ENCODE measurements at regions not wholly inside any gene's neighbourhood (a gene's known extent, or its start where the extent isn't known, plus 50 kb on each side); places are given as distances from the start of the nearest gene placed in this dataset.
"Not testable (repeated sequence)": the region's sequence is repeated elsewhere in the genome, so short reads cannot be mapped to it uniquely, and the experiment has no call there.

- DNase-seq: no peak
Observed at GRCh38 chr5:86981898-86982297, 285.8 kb upstream of the RASA1 start.

DNA sequence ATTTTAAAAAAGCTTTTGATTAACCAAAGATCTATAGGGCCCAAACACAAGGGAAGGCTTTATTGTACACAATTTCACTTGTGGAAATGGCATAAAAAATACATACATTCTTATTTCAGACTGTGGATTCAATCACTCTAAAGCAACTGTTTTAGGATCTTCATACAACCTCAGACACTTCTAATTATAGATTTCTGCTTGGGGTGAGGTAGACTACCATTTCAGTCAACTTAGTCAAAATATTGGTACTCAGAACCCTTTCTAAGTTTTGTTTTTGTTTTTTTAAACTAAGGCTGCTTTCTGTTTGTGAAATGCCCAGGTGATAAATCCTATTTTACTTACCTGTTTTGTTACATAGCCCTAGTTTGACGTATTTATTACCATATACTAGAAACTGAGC, 284.5 kb upstream of the RASA1 start:
- no peak for DNase-seq

- no peak for DNase-seq
Observed at GRCh38 chr5:86986837-86987236, 280.8 kb upstream of the RASA1 start.

DNA sequence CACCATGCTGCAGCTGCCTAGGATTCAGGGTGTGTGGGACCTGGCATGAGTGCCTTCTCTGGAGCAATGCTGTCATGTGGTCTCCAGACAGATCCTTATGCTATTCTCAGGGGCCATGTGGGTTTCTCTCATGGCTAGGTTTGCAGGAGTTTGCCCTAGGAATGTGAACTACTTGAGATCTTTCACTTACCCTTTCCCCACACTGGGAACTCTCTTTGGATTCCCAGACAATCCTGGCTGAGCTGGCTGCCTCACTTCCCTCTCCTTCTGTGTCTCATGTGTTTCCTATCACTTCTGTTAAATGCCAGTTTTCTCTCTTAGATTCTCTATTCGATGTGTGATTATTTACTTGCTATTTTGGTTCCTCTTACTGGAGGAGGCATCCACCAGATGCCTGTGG, 270.2 kb upstream of the RASA1 start:
- DNase-seq: no peak

DNA sequence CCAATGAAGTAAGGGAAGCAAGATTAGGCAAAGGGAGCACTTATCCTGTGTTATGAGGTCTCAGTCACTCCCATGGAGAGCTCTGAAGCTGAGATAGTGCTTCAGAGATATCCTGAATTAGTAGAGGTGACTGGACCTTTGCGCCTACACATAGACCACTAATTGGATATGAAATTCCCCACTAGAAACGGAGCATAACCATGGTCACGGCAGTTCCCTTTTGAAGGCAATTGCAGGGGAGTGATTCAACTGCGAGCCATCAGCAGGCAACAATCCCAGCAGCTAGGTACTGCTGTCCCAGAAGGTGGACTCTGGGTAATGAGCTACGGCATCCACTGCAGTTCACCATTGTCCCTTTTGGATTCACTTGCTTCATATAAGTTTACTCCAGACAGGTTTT, 267.7 kb upstream of the RASA1 start:
- DNase-seq: no peak

DNA sequence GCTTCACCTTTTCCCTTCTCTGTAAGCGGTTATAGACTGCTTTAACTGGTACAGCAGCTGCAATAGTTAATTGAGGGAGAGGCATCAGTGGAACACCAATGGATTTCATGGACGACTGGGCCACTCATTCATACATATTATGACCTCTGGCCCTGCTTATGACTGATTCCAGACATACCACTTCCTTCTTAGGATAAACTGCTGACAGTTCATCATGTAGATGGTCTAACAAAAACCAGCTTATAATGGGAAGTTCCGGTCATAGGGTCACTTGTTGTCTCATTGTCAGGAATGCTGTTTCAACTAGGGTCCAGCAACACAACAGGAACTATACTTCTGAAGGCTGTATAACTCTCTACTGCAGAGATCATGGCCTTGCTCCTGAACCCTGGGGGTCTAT, 265.2 kb upstream of the RASA1 start:
- no peak for DNase-seq

GRCh38 chr5:87004101-87004500, 263.6 kb upstream of the RASA1 start:
- no peak for DNase-seq

- no peak for DNase-seq
Observed at GRCh38 chr5:87007737-87008136, 259.9 kb upstream of the RASA1 start.

- DNase-seq: peak in 1 of 2 experiments; percentile 11
Observed at GRCh38 chr5:87008751-87009560, 258.7 kb upstream of the RASA1 start.

- DNase-seq: no peak
Observed at GRCh38 chr5:87010736-87011135, 256.9 kb upstream of the RASA1 start.

DNA sequence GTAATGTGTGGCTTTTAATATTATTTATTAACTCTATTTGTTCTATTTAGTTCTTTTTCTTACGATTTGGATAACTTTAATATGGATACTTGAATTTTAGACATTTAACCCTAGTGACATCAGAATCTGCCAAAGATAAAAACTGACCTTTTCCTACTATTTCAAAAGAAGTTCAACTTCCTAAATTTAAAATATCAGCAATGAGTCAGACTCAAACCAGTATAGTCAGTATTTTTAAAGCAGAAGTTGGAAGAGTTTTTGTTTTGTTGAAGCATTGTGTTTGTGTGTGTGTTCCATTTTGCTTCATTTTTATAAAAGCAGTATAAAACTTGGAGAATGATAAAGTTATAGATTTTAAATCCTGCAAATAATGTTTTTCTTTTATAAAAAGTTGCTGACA, 251.8 kb upstream of the RASA1 start:
- DNase-seq: no peak

- DNase-seq: no peak
Observed at GRCh38 chr5:87020099-87020934, 247.4 kb upstream of the RASA1 start.

DNA sequence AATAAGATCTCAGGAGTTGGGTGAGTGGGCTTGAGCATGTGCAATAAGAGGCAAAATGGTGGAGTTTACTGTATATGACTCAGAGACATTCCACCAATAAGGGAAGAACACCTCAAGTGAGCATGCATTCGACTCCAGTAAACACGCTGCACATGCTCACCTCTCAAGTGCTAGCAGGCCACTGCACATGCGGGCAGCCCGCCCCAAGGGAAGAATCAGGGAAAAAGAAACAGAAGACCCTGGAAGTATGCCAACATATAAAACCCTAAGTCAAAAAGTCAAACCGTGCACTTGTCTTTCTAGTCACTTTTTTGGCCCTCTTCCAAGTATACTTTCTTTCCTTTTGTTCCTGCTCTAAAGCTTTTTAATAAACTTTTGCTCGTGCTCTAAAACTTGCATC, 245.3 kb upstream of the RASA1 start:
- DNase-seq: no peak

DNA sequence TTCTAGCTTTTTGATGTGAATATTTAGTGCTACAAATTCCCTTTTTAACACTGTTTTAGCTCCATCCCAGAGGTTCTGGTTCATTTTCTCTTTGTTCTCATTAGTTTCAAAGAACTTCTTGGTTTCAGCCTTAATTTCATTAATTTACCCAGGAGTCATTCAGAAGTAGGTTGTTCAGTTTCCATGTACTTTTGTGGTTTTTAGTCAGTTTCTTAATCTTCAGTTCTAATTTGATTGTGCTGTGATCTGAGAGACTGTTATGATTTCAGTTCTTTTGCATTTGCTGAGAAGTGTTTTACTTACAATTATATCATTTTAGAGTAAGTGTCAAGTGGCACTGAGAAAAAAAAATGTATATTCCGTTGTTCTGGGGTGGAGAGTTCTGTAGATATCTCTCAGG, 240.1 kb upstream of the RASA1 start:
- DNase-seq: no peak

DNA sequence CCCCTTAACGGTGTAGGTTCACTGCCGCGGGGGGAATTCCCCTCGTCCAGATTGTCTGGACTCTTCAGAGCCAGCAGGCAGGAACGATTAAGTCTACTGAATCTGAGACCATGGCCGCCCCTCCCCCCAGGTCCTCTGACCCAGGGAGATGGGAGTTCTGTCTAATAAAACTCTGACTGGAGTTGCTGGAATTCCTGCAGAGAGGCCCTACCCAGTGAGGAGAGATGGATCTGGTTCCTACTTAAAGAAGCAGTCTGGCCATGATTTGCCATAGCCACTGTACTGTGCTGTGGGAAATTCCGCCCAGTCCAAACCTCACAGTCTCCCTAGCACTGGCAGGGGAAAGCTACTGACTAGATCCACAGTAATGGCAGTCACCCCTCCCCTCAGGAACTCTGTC, 237.7 kb upstream of the RASA1 start:
- DNase-seq: no peak

GRCh38 chr5:87030699-87031098, 237.0 kb upstream of the RASA1 start:
- DNase-seq: no peak

GRCh38 chr5:87034557-87034956, 233.1 kb upstream of the RASA1 start:
- no peak for DNase-seq

- DNase-seq: no peak
Observed at GRCh38 chr5:87042554-87042953, 225.1 kb upstream of the RASA1 start.

DNA sequence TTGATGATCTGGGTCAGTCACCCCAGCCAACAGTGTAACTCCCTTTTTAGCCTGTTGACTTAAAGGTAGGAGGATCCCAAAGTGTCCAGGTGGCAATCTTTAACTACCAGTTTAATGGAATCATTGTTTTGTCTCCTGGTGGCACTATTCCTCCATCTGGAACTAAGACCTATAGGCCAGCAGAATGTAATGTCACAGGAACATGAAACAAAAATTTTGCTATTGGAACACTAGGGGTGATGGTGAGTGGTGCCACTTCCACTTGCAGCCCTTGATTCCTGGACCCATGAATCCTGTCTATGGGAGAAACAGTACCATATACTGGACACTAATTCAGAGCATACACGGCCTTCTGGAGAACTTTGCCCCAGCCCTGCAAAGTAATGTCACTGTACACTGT, 219.5 kb upstream of the RASA1 start:
- DNase-seq: peak in 1 of 2 experiments; percentile 26

DNA sequence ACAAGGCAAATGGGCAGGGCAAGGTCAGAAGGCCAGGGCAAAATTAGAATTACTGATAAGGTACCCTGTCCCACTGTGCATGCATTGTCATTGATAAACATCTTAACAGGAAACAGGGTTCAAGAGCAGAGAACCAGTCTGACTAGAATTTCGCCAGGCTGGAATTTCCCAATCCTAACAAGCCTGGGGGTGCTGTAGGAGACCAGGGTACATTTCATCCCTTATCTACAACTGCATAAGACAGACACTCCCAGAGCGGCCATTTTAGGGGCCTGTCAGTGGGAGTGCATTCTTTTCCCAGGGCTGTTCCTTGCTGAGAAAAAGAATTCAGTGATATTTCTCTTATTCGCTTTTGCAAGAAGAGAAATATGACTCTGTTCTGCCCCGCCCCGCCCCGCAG, 218.7 kb upstream of the RASA1 start:
- DNase-seq: not testable (repeated sequence)

GRCh38 chr5:87051502-87052113, 216.1 kb upstream of the RASA1 start:
- DNase-seq: no peak

GRCh38 chr5:87053146-87053545, 214.5 kb upstream of the RASA1 start:
- no peak for DNase-seq

DNA sequence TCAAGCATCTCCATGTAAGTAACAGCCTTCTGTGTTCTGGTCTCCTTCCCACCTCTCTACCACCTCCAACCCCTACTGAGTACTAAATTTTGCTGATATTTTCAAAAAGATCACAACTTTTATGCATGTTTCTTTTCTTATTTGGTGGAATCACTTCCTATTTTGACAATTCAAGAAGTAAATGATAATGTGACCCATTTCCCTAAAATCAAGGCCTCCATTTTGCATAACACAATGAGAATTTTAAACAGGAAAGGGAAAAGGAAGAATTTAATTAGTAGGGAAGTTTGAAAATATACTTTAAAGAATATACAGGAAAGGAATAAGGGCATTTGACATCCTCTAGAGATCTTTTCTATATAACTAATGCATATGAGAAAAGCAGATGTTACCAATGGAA, 212.9 kb upstream of the RASA1 start:
- no peak for DNase-seq

DNA sequence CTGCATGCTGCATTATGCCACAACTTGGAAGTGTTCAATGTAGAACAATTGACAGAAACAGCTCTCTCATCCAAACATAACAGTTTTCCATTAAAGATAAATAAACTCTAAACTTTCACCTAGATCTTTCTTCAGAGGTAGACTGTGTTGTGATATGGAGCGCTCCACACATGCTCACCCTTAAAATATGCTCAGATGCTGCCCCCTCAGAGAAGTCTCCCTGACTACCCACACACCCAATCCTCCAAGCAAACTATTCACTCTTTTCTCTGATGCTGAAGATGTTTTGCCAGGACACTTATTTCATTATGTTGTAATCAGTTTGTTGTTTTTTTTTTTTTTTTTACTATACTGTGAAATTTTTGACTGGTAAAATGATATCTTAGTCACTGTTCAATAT, 206.6 kb upstream of the RASA1 start:
- DNase-seq: no peak

Data from NCI-H446 (cell line).